H1 (cell line): ENCODE measurements at regions not wholly inside any gene's neighbourhood (a gene's known extent, or its start where the extent isn't known, plus 50 kb on each side); places are given as distances from the start of the nearest gene placed in this dataset.

Source experiments
- CTCF ChIA-PET: fragments of 300-600 bp; sonication (Branson Sonifier 250); formaldehyde crosslinking; loops from one replicate; lab custom pipeline; 2021; ENCODE audit not compliant: partially characterized antibody; lab: Charles Lee
- POLR2A ChIA-PET: fragments of 300-600 bp; sonication (Branson Sonifier 250); formaldehyde crosslinking; loops from one replicate; lab custom pipeline; 2021; ENCODE audit warnings: inconsistent platforms; ENCODE audit not compliant: partially characterized antibody; lab: Charles Lee
- DNase-seq, 2 experiments: peaks; one replicate each; pipeline versions ENCODE4 v3.0.0 to v3.0.0-alpha.2; 2010 to 2022; ENCODE audit warnings: low spot score in 2 of 2, low read depth in 1 of 2, mixed read lengths in 1 of 2
- FAIRE-seq: peaks from 2 replicates; lab custom pipeline; 2011; peaks lifted over from hg19 to GRCh38; lab: Jason Lieb, UNC
- H2AFZ ChIP-seq: 2 replicates; pipeline ENCODE4 v1.8.1; 2012; ENCODE audit warnings: low read length, inconsistent platforms
- H2AK5ac ChIP-seq: 2 replicates; pipeline ENCODE4 v1.6.1; 2013; ENCODE audit warnings: low read depth, low read length
- H2BK120ac ChIP-seq: replicated peaks from 2 replicates; pipeline ENCODE3; 2013; ENCODE audit warnings: low read depth, low read length, inconsistent platforms
- H2BK12ac ChIP-seq: 2 replicates; pipeline ENCODE4 v1.6.1; 2013; ENCODE audit warnings: low read depth, low read length
- H2BK15ac ChIP-seq: 2 replicates; pipeline ENCODE4 v1.6.1; 2013; ENCODE audit warnings: low read length
- H2BK20ac ChIP-seq: 2 replicates; pipeline ENCODE4 v1.6.1; 2013; ENCODE audit warnings: low read length
- H2BK5ac ChIP-seq: 2 replicates; pipeline ENCODE4 v1.6.1; 2013; ENCODE audit warnings: low read depth, low read length
- H3K14ac ChIP-seq: 2 replicates; pipeline ENCODE4 v1.6.1; 2013; ENCODE audit warnings: inconsistent platforms; ENCODE audit not compliant: insufficient read length
- H3K18ac ChIP-seq: 2 replicates; pipeline ENCODE4 v1.6.1; 2013; ENCODE audit warnings: low read length; ENCODE audit errors: extremely low read depth
- H3K23ac ChIP-seq: 2 replicates; pipeline ENCODE4 v1.6.1; 2013; ENCODE audit warnings: inconsistent platforms; ENCODE audit not compliant: insufficient read length
- H3K23me2 ChIP-seq: 2 replicates; pipeline ENCODE4 v1.6.1; 2013; ENCODE audit warnings: low read depth, low read length
- H3K27ac ChIP-seq: 2 replicates; pipeline ENCODE4 v1.6.1; 2011; ENCODE audit warnings: low read depth, low read length, inconsistent platforms
- H3K27me3 ChIP-seq, 4 experiments: replicated peaks in 1 of 4; 1 replicate in 1 of 4; 2 replicates in 3 of 4; pipeline versions ENCODE4 v1.6.1 to v1.8.1; 2011 to 2013; ENCODE audit warnings: low read length in 3 of 4, mild to moderate bottlenecking in 3 of 4, inconsistent platforms in 2 of 4, mixed read lengths in 2 of 4, moderate library complexity in 1 of 4; ENCODE audit not compliant: control insufficient read depth in 3 of 4, insufficient read depth in 3 of 4; ENCODE audit errors: extremely low read depth in 1 of 4
- H3K36me3 ChIP-seq, 4 experiments: 2 replicates each; pipeline versions ENCODE4 v1.6.1 to v1.8.1; 2011 to 2013; ENCODE audit warnings: mild to moderate bottlenecking in 4 of 4, low read length in 3 of 4, moderate library complexity in 2 of 4, control low read depth in 1 of 4, inconsistent platforms in 1 of 4; ENCODE audit not compliant: insufficient read depth in 4 of 4, control insufficient read depth in 2 of 4
- H3K4ac ChIP-seq: replicated peaks from 2 replicates; pipeline ENCODE3; 2013; ENCODE audit warnings: low read length, low read depth, mixed read lengths, inconsistent platforms; ENCODE audit not compliant: insufficient read length
- H3K4me1 ChIP-seq, 4 experiments: replicated peaks in 1 of 4; 1 replicate in 1 of 4; 2 replicates in 3 of 4; pipeline versions ENCODE4 v1.6.1 to v1.8.1; 2011 to 2013; ENCODE audit warnings: low read length in 3 of 4, inconsistent platforms in 2 of 4, mixed read lengths in 1 of 4; ENCODE audit not compliant: insufficient read depth in 4 of 4, control insufficient read depth in 3 of 4
- H3K4me2 ChIP-seq, 2 experiments: 2 replicates each; pipeline versions ENCODE4 v1.6.1 to v1.8.1; 2011 to 2013; ENCODE audit warnings: low read depth in 2 of 2, low read length in 2 of 2, control low read depth in 1 of 2, inconsistent platforms in 1 of 2, mild to moderate bottlenecking in 1 of 2; ENCODE audit not compliant: insufficient read depth in 1 of 2
- H3K4me3 ChIP-seq, 4 experiments: fragments of 200-600, 300-600 bp in 1 of 4; sonication (generic), shearing (Covaris generic), sonication (Bioruptor Twin) in 1 of 4; 2 replicates each; pipeline versions ENCODE4 v1.5.1 to v1.8.1; 2011 to 2016; ENCODE audit warnings: low read length in 4 of 4, low read depth in 3 of 4, control low read depth in 2 of 4, inconsistent platforms in 2 of 4, mild to moderate bottlenecking in 2 of 4, mixed read lengths in 1 of 4, moderate library complexity in 1 of 4; ENCODE audit not compliant: insufficient read depth in 2 of 4; ENCODE audit errors: extremely low read depth in 1 of 4
- H3K56ac ChIP-seq: replicated peaks from 2 replicates; pipeline ENCODE3; 2013; ENCODE audit warnings: low read depth, mild to moderate bottlenecking, mixed read lengths, low read length, inconsistent platforms; ENCODE audit not compliant: insufficient read length
- H3K79me1 ChIP-seq: 2 replicates; pipeline ENCODE4 v1.6.1; 2013; ENCODE audit warnings: low read depth, low read length, control low read depth
- H3K79me2 ChIP-seq, 2 experiments: 2 replicates each; pipeline versions ENCODE4 v1.6.1 to v1.8.1; 2012 to 2013; ENCODE audit warnings: low read length in 2 of 2, mild to moderate bottlenecking in 2 of 2, inconsistent platforms in 1 of 2; ENCODE audit not compliant: insufficient read depth in 2 of 2, control insufficient read depth in 1 of 2
- H3K9ac ChIP-seq, 4 experiments: replicated peaks in 1 of 4; 1 replicate in 1 of 4; 2 replicates in 3 of 4; pipeline versions ENCODE4 v1.6.1 to v1.8.1; 2011 to 2013; ENCODE audit warnings: low read depth in 3 of 4, low read length in 3 of 4, control low read depth in 2 of 4, mild to moderate bottlenecking in 2 of 4, moderate library complexity in 2 of 4, inconsistent platforms in 1 of 4; ENCODE audit errors: extremely low read depth in 1 of 4
- H3K9me3 ChIP-seq, 2 experiments: 2 replicates each; pipeline versions ENCODE4 v1.6.1 to v1.8.1; 2012 to 2013; ENCODE audit warnings: mild to moderate bottlenecking in 2 of 2, moderate library complexity in 2 of 2, control low read depth in 1 of 2, inconsistent platforms in 1 of 2, low read depth in 1 of 2, low read length in 1 of 2, mixed read lengths in 1 of 2; ENCODE audit not compliant: insufficient read depth in 2 of 2
- H4K20me1 ChIP-seq, 2 experiments: replicated peaks in 1 of 2; 2 replicates each; pipeline versions ENCODE3 to v1.8.1; 2011 to 2013; ENCODE audit warnings: inconsistent platforms in 2 of 2, low read length in 2 of 2, mild to moderate bottlenecking in 1 of 2; ENCODE audit not compliant: insufficient read depth in 2 of 2, control insufficient read depth in 1 of 2
- H4K5ac ChIP-seq: 2 replicates; pipeline ENCODE4 v1.6.1; 2013; ENCODE audit warnings: low read length, low read depth, mixed read lengths, inconsistent platforms; ENCODE audit not compliant: insufficient read length
- H4K8ac ChIP-seq: 2 replicates; pipeline ENCODE4 v1.8.0; 2013; ENCODE audit warnings: mild to moderate bottlenecking, moderate library complexity, low read length, inconsistent platforms; ENCODE audit not compliant: insufficient read depth; ENCODE audit errors: extremely low read depth
- H4K91ac ChIP-seq: replicated peaks from 2 replicates; pipeline ENCODE3; 2013; ENCODE audit warnings: low read length, mixed read lengths, inconsistent platforms; ENCODE audit not compliant: insufficient read length
- CREB1 ChIP-seq: IDR thresholded peaks from 2 replicates; pipeline ENCODE4 v1.6.1; 2012; ENCODE audit warnings: inconsistent platforms
- E2F6 ChIP-seq: IDR thresholded peaks from 2 replicates; pipeline ENCODE4 v1.6.1; 2012; ENCODE audit warnings: inconsistent platforms
- EP300 ChIP-seq, 2 experiments: IDR thresholded peaks; 1 replicate in 1 of 2; 2 replicates in 1 of 2; pipeline ENCODE4 v1.6.1; 2011 to 2012; ENCODE audit warnings: low read depth in 2 of 2, low read length in 2 of 2, mild to moderate bottlenecking in 2 of 2, borderline replicate concordance in 1 of 2, inconsistent platforms in 1 of 2, moderate library complexity in 1 of 2
- FOSL1 ChIP-seq: IDR thresholded peaks from 2 replicates; pipeline ENCODE4 v1.6.1; 2011; ENCODE audit warnings: mild to moderate bottlenecking, low read depth, low read length, moderate library complexity; ENCODE audit not compliant: insufficient read depth
- JUN ChIP-seq: IDR thresholded peaks from 2 replicates; pipeline ENCODE4 v1.6.1; 2011; ENCODE audit warnings: low read depth, mild to moderate bottlenecking, improper control_type of control experiment, low read length
- KDM5A ChIP-seq: fragments of 200-600 bp; IDR thresholded peaks from 2 replicates; pipeline ENCODE4 v1.7.1; 2012; ENCODE audit warnings: mild to moderate bottlenecking, low read length, inconsistent platforms, mixed read lengths
- SP2 ChIP-seq: IDR thresholded peaks from 2 replicates; pipeline ENCODE4 v1.6.1; 2012; ENCODE audit warnings: mild to moderate bottlenecking, low read length, inconsistent platforms
- WGBS, 2 experiments: shearing (Covaris generic) in 1 of 2; methylation state at CpG; one replicate each; pipeline versions ENCODE4 v1.1.6 to v1.1.7; 2013 to 2015; ENCODE audit warnings: low lambda C conversion rate in 2 of 2, mixed read lengths in 2 of 2, inconsistent platforms in 1 of 2, low coverage in 1 of 2, missing lambda C conversion rate in 1 of 2; ENCODE audit not compliant: insufficient replicate concordance in 2 of 2, insufficient coverage in 1 of 2, insufficient read length in 1 of 2; ENCODE audit errors: extremely low coverage in 1 of 2, missing lambda C conversion rate in 1 of 2; 5-methylcytosine and 5-hydroxymethylcytosine counted together

- H3K4ac ChIP-seq = no peak overlapping the region
- H2AFZ ChIP-seq = no peak overlapping the region
- H4K91ac ChIP-seq = no peak overlapping the region
- no peak overlapping the region for H2AK5ac ChIP-seq
- no peak for FAIRE-seq
- CTCF ChIA-PET = interaction anchor here (1.0 to 13.2 kb wide), 5 partner anchors 13 to 90 kb away, joined by 3 to 141 read pairs (median 3); partner anchors contain the start of gene ATP12A
- no peak overlapping the region for H3K23ac ChIP-seq
- no peak overlapping the region for H3K56ac ChIP-seq
- H3K79me1 ChIP-seq = no peaks in the 10 kb centered on the region
- WGBS, 2 experiments = 96% methylated on average over 3 of the region's 3 CpGs; no CpG with 5 or more reads in 1 of the 2 experiments
- no peak overlapping the region for H2BK20ac ChIP-seq
- H3K23me2 ChIP-seq = 0 out of 2 replicates have a peak, but pooled peaks cover 3% of the 10 kb centered on the region
- no peak overlapping the region for H4K5ac ChIP-seq
- TF ChIP-seq KDM5A (no peak), JUN (no peak), E2F6 (no peak), FOSL1 (no peak), EP300 (IDR thresholded peaks at IDR 0.05; ENCODE audit: borderline replicate concordance in 1 of 2, low read depth in 2 of 2, low read length in 2 of 2) (no peak), CREB1 (no peak), SP2 (no peak)
- TF ChIP-seq, all 59 proteins: peak for 0
- no peak overlapping the region for H3K27ac ChIP-seq
- no peak overlapping the region for H2BK15ac ChIP-seq
- H3K79me2 ChIP-seq = no peaks in the 10 kb centered on the region
- no peaks in the 10 kb centered on the region for H3K9me3 ChIP-seq
- H4K8ac ChIP-seq = no peak overlapping the region
- no peak overlapping the region for H3K18ac ChIP-seq
- no peaks in the 10 kb centered on the region for H3K27me3 ChIP-seq
- H3K4me2 ChIP-seq = no peak overlapping the region
- no peak overlapping the region for H3K14ac ChIP-seq
- H2BK12ac ChIP-seq = no peak overlapping the region
- H4K20me1 ChIP-seq = no peaks in the 10 kb centered on the region
- H3K9ac ChIP-seq = no peak overlapping the region
- no peak overlapping the region for H2BK5ac ChIP-seq
- POLR2A ChIA-PET = no interaction called here
- no peak overlapping the region for H3K4me3 ChIP-seq
- H3K4me1 ChIP-seq = peaks cover 0 to under 1% (median 0%) of the 10 kb centered on the region in 4 experiments; a peak in 3 of 7 replicates
- no peaks in the 10 kb centered on the region for H3K36me3 ChIP-seq
- no peak overlapping the region for H2BK120ac ChIP-seq
- DNase-seq = no peak
Observed at GRCh38 chr13:24613128-24613527, 67.1 kb upstream of the ATP12A start.
